Glutamatergic neuron (in vitro differentiated cells): ENCODE measurements at regions not wholly inside any gene's neighbourhood (a gene's known extent, or its start where the extent isn't known, plus 50 kb on each side); places are given as distances from the start of the nearest gene placed in this dataset.

Source experiments
- DNase-seq: peaks from one replicate; pipeline ENCODE4 v3.0.0; 2022
- H3K27ac Mint-ChIP-seq: one replicate; pipeline ENCODE4 v1.8.0; 2020; ENCODE audit warnings: mild to moderate bottlenecking, mixed read lengths, inconsistent platforms; ENCODE audit not compliant: unreplicated experiment
- H3K27me3 Mint-ChIP-seq: one replicate; pipeline ENCODE4 v1.8.0; 2020; ENCODE audit warnings: mild to moderate bottlenecking, moderate library complexity, mixed read lengths, inconsistent platforms; ENCODE audit not compliant: unreplicated experiment
- H3K36me3 Mint-ChIP-seq: one replicate; pipeline ENCODE4 v1.8.0; 2020; ENCODE audit warnings: mild to moderate bottlenecking, mixed read lengths, inconsistent platforms; ENCODE audit not compliant: unreplicated experiment
- H3K4me1 Mint-ChIP-seq: one replicate; pipeline ENCODE4 v1.8.0; 2020; ENCODE audit warnings: mild to moderate bottlenecking, low read depth, mixed read lengths, inconsistent platforms; ENCODE audit not compliant: unreplicated experiment
- H3K4me3 Mint-ChIP-seq: one replicate; pipeline ENCODE4 v1.8.0; 2020; ENCODE audit warnings: mild to moderate bottlenecking, mixed read lengths, inconsistent platforms; ENCODE audit not compliant: unreplicated experiment
- H3K9me3 Mint-ChIP-seq: one replicate; pipeline ENCODE4 v1.8.0; 2020; ENCODE audit warnings: mild to moderate bottlenecking, moderate library complexity, mixed read lengths, inconsistent platforms; ENCODE audit not compliant: unreplicated experiment
- CTCF ChIP-seq: fragments of 200-600 bp; sonication (generic); IDR thresholded peaks from one replicate; pipeline ENCODE4 v1.5.0; 2021; ENCODE audit not compliant: partially characterized antibody, unreplicated experiment

GRCh38 chr4:42824278-42824977 is 68.1 kb upstream of the GRXCR1 start:
- Mint-ChIP-seq H3K4me3 (no peak overlapping the region), H3K27ac (no peak overlapping the region), H3K27me3 (peaks cover 2% of the 10 kb centered on the region), H3K9me3 (peaks cover 2% of the 10 kb centered on the region), H3K36me3 (no peaks in the 10 kb centered on the region), H3K4me1 (no peaks in the 10 kb centered on the region)
- TF ChIP-seq CTCF, result no peak
- no peak for DNase-seq

- Mint-ChIP-seq H3K36me3 (no peaks in the 10 kb centered on the region), H3K27ac (no peak overlapping the region), H3K27me3 (peaks cover 2% of the 10 kb centered on the region), H3K4me3 (no peak overlapping the region), H3K4me1 (no peaks in the 10 kb centered on the region), H3K9me3 (peaks cover 2% of the 10 kb centered on the region)
- TF ChIP-seq CTCF, result no peak
- DNase-seq, result no peak
Measured at GRCh38 chr4:42821230-42821629, 71.3 kb upstream of the GRXCR1 start.

- TF ChIP-seq CTCF, result no peak
- Mint-ChIP-seq H3K4me3 (no peak overlapping the region), H3K9me3 (peaks cover 2% of the 10 kb centered on the region), H3K36me3 (no peaks in the 10 kb centered on the region), H3K4me1 (no peaks in the 10 kb centered on the region), H3K27ac (no peak overlapping the region), H3K27me3 (peaks cover 2% of the 10 kb centered on the region)
- DNase-seq, result no peak
Measured at GRCh38 chr4:42819863-42820514, 72.5 kb upstream of the GRXCR1 start.

- peak; percentile 3 for TF ChIP-seq CTCF
- peaks cover 2% of the 10 kb centered on the region for H3K9me3 Mint-ChIP-seq
- no peaks in the 10 kb centered on the region for H3K36me3 Mint-ChIP-seq
- H3K4me3 Mint-ChIP-seq, result no peak overlapping the region
- no peak for DNase-seq
- no peaks in the 10 kb centered on the region for H3K27me3 Mint-ChIP-seq
- H3K27ac Mint-ChIP-seq, result no peak overlapping the region
- H3K4me1 Mint-ChIP-seq, result no peaks in the 10 kb centered on the region
Measured at GRCh38 chr4:42817913-42818312, 74.6 kb upstream of the GRXCR1 start.

- no peaks in the 10 kb centered on the region for H3K27me3 Mint-ChIP-seq
- H3K9me3 Mint-ChIP-seq, result peaks cover 2% of the 10 kb centered on the region
- no peak overlapping the region for H3K4me3 Mint-ChIP-seq
- H3K36me3 Mint-ChIP-seq, result no peaks in the 10 kb centered on the region
- no peak overlapping the region for H3K27ac Mint-ChIP-seq
- no peak for DNase-seq
- no peaks in the 10 kb centered on the region for H3K4me1 Mint-ChIP-seq
- no peak for TF ChIP-seq CTCF
Measured at GRCh38 chr4:42816880-42817400, 75.6 kb upstream of the GRXCR1 start.
